NCI-H2196 (cell line): ENCODE measurements at regions not wholly inside any gene's neighbourhood (a gene's known extent, or its start where the extent isn't known, plus 50 kb on each side); places are given as distances from the start of the nearest gene placed in this dataset.
"Not testable (repeated sequence)": the region's sequence is repeated elsewhere in the genome, so short reads cannot be mapped to it uniquely, and the experiment has no call there.

Experiments
- DNase-seq: peaks from one replicate; lab custom pipeline; 2025; ENCODE audit not compliant: unreplicated experiment; lab: John Stamatoyannopoulos, UW

DNA sequence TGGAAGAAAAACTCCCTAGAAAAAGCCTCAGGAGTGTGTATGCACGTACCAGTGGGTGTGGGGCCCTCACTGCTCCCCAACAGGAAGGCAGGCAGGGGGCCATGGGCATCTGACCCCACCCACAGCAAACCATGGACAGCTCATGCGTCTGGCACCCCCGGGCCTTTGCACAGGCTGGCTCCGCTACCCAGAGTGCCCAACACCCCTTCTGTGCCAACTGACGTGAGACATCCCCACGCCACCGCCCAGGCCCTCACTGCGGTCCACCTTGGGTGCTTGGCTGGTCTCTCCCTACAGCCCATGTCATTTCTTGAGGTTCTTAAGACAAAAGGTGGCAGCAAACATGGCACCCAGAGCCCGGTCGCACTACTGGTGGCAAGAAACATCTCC, 91.4 kb downstream of the NCOR2 start:
- no peak for DNase-seq

DNA sequence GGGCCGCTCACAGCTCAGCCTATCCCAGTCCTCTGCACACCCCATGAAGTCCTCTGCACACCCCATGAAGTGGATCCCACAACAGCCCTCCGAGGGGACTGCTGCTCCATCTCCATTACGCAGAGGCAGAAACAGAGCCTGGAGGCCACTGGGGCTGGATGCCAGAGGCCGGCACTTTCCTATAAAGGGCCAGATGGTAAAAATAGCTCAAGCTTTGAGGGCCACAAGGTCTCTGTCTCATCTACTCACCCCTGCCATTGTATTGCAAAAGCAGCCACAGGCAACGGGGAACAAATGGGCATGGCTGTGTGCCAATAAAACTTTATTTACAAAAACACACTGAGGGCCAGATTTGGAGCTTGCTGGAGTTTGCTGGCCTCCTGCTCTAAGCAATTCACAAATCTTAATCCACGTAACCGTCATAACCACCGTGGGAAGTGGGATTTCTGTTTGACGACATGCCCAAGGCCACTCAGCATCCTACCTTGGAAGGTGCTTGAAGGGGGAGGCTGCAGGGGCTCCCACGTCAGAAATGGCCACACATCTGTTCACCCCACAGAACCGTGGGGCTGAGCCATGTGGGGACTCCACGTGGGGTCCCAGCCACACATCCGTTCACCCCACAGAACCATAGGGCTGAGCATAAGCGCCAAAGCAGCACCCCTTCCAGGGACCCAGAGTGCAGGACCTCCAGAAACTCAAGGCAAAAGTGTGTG, 92.0 kb downstream of the NCOR2 start:
- no peak for DNase-seq

DNA sequence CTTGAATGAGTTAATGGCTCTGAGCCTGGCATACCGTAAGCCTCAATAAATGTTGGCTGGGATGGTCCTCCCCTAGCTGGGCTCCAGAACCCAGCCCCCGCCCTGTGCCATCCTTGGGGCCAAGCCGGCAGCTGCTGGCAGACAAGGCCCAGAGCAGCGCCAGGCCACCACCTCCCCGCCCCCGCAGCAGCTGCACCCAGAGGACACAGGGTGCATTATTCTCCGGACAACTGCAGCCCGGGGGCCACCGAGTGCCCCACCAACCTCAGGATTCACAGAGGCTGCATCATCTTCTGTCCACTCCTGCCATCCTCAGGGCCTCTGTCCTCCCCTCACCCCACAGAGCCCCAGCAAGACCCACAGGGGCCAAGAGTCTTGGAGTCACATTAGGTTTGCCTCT, 92.7 kb downstream of the NCOR2 start:
- DNase-seq, result peak; percentile 40

GRCh38 chr12:124472690-124473279, 94.6 kb downstream of the NCOR2 start:
- DNase-seq, result no peak

DNA sequence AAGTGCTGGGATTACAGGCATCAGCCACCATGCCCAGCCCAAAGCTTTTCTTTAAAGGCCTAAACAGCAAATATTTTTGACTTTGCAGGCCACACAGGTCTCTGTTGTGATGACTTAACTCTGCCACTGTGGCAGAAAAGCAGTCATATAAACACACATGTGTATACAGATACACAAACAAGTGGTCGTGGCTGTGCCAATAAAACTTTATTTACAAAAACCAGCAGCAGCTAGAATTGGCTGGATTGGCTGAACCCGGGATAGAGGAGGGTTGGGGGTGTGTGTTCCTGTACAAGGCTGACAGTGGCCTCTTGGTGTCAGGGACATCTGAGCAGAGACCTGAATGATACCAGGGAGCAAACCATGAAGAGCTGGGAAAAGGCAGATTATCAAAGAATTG, 95.6 kb downstream of the NCOR2 start:
- DNase-seq, result no peak

DNA sequence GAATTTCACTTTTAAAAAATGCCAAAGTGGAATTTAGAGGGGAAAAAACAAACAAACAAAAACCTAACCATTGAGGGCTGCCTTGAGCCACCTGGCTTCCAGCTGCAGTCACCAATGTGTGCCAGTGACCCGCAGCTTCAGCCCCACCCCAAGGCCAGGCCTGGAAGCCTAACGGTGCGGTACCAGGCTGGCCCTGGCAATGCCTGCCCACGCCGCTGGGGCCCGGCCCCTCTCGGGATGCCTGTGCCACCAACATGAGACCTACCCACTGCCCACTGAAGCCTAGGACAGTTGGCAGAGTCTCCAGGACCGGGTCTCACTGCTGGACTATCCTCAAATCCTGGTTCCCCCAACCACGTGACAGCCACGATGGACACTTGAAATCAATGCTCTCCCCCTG, 96.6 kb downstream of the NCOR2 start:
- DNase-seq, result no peak

GRCh38 chr12:124470139-124470538, 97.3 kb downstream of the NCOR2 start:
- DNase-seq, result no peak

- no peak for DNase-seq
Observed at GRCh38 chr12:124469193-124469888, 98.1 kb downstream of the NCOR2 start.

DNA sequence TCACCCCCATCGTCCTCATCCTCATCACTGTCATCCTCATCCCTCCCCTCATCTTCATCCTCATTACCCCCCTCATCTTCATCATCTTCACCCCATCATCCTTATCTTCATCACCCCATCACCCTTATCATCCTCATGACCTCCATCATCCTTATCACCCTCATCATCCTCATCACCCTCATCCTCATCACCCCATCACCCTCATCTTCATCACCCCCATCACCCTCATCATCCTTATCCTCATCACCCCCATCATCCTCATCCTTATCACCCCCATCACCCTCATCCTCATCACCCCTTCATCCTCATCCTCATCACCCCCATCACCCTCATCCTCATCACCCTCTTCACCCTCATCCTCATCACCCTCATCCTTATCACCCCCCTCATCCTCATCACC, 99.9 kb downstream of the NCOR2 start:
- DNase-seq, result not testable (repeated sequence)

DNA sequence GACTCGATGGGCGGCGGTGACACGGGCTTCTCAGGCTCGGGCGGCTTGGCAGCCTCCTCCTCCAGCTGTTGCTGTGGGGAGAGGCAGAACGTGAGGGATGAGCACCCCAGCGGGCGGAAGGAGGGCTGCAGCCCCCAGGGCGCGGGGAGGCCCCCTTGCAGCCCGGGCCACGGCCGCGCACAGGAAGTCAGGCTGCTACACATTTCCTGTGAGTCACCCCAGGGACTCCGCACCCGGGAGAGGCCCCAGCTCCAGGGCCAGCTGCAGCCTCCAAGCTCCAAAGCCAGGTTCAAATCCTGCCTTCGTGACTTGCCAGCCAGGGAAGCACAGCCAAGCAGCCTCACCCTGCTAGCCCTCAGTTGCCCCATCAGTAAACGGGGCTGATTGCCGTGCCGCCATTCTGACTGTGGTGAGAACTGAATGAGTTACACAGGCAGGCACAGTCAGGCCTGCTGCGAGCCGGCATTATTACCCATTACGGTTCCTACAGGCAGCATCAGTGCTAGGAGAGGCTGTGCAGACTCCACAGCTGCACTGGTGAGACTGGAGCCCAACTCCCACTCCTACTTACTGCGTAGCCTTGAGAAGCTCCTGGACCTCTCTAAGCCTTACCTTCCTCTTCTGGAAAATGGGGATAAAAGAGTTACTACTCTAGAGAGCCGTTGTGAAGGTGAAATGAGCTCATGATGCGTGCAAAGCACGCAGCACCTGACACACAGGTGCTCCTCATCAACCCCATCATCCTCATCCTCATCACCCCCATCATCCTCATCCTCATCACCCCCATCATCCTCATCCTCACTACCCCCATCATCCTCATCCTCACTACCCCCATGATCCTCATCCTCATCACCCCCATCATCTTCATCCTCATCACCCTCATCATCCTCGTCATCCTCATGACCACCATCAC, 100.9 kb downstream of the NCOR2 start:
- no peak for DNase-seq

GRCh38 chr12:124465473-124465872, 101.9 kb downstream of the NCOR2 start:
- no peak for DNase-seq

DNA sequence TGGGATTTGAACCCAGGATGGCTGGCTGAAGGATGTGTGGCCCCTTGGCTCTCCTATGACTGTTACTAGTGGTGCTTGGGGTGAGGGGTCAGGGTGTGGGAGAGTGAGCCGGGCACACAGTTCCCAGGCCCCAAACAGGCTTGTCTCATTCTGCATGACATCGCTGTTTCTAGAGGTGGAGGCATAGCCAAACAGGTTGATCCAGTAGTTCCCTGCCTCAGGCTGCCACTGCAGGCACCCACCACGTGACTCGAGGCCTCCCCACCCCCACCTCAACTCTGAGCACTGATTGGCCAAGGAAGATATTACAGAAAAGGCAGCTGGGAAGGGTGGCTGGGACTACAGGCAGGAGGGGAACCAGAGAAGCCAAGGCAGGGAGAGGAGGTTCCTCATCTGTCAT, 102.6 kb downstream of the NCOR2 start:
- no peak for DNase-seq

- DNase-seq, result no peak
Observed at GRCh38 chr12:124464062-124464461, 103.3 kb downstream of the NCOR2 start.

- DNase-seq, result no peak
Observed at GRCh38 chr12:124463341-124463921, 104.0 kb downstream of the NCOR2 start.

DNA sequence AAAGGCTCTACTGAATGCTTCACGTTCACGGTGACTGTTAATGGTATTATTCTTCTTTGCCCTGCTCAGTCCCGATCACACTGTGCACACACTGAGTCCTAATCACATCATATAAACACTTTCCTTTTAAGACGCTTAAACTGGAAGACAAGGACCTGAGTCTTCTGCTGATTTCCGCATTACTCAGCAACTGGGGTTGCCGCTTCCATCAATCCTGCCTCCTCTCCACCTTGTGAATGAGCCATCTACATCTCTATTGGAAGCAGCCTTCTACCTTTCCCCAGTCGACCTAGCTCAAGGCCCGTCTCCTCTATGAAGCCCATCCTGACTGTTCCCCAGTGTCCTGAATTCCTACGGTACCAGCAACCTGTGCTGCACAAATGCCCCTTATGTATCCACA, 104.7 kb downstream of the NCOR2 start:
- no peak for DNase-seq

DNA sequence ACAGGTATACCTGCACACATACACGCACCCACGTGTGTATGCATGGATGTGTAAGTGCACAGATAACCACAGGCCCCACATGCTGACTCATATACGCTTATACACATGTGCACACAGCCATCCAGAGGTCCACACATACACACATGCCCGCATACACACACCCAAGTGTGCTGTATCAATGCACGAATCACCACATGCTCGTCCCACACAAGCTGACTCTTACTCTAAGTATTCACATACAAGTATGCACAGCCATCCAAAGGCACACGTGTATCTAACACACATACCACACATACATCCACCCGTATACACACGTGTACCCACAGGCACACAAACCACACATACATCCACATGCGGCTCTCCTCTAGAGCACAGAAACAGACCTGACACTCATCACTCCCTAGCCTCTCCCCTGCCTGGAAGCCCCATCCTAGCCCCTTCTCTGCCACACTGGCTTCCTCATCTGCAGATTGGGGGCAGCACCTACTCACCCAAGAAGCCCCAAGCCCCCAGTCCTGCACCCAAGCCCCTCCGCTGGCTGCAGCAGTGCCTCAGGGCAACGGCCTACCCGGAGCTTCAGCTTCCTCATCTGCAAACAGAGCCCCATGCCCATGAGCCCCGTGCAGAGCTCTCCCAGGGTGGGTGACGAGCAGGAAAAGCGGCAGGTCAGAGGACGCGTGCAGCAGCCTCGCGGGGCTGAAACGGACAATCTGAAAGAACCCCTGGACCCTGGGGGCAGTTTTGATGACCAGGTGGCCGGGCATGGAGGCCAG, 105.4 kb downstream of the NCOR2 start:
- DNase-seq, result no peak

DNA sequence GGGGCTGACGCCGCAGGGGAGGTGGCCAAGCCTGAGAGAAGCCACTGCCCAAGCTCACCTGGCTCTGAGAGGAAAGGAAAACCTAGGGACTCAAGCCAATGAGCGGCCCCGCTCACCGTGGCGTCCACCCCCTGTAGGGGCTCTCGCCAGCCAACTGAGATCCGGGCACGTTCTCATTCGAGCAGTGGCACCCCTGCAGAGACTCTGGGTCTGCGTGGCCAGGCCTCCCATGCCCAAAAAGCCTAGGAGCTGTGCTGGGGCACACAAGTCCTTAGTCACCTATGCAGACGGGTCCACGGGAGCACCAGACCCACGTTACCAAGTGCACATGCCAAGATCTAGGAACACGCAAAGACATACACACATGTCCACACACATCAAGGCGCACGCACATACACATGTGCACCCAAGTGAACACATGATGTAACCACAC, 106.2 kb downstream of the NCOR2 start:
- no peak for DNase-seq

GRCh38 chr12:124460771-124461170, 106.6 kb downstream of the NCOR2 start:
- no peak for DNase-seq

DNA sequence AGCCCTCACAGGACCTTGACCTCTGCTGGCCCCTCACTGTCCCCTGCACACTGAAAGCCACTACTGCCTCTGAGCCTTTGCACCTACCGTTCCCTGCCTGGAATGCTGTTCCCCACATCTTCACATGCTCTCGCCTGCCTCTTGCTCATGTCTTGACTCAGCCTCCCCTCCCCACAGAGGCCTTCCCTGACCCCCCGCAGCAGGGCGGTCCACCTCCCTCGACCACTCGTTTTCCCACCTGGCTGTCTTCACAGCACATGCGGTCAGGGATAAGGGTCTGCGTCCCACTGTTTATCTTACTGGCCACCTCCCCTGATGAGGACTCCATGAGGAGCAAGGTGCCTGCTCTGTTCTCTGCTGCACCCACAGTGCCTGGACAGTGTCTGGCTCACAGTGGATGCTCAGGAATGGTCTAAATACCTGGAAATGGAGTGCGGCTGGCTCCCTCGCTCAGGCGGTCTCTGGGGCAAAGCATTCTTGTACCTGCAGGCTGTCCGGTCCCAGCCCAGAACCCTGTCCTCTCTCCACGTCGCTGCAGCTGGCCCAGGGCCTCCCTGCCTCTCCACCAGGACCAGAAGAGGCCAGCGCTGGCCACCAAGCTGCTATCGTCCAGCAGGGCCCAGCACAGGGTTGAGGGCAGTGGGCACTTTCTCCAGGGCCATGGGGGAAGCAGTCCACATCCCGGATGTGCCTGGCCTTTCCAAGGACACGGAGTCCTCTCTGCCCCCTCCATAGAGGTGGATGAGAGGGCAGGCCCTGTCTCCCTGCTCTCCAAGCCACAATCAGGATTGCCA, 107.4 kb downstream of the NCOR2 start:
- no peak for DNase-seq
